GM21526 (cell line): ENCODE measurements at regions not wholly inside any gene's neighbourhood (a gene's known extent, or its start where the extent isn't known, plus 50 kb on each side); places are given as distances from the start of the nearest gene placed in this dataset.

Experiments used
- ATAC-seq: cut with Tn5 transposase; IDR thresholded peaks from one replicate; pipeline ENCODE4 v1.9.1; 2021; ENCODE audit warnings: moderate library complexity; ENCODE audit not compliant: unreplicated experiment, low FRiP score

DNA sequence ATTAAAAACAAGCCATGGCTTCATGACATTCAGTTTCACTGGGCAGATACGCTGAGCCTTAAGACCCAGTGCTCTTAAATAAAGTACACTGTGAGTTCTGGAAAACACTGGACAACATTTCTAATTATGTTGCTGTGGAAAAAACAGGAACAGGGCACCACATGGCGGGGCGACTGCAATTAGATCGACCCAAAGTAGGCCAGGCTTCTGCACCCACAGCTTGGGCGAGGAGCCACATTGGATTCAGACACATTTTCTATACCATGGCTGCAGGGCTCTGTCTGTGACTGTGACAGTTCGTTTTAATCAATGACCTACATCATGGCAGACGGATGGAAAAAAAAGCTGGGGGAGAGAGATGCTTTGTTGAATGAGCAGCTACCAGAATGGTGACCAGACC is 227.2 kb upstream of the HS6ST1 start:
- ATAC-seq = no peak

DNA sequence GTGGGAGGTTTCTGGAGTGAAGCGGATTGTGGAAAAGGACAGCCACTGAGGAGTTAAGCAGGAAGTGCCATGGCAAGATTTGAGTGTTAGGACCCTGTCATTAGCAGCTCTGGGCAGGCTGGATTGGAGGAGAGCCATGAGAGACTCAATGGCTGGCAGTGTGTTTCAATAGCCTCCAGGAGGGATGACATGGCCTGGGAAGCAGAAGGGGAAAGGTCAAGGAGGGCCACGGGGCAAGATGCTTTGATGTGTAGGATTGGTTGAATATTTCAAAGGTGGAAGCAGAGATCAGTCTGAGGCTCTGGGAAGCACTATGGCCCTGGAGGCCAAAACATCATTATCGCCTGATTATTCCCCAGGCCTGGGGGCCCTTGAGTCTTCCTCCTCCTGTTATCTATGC is 229.0 kb upstream of the HS6ST1 start:
- ATAC-seq = no peak

DNA sequence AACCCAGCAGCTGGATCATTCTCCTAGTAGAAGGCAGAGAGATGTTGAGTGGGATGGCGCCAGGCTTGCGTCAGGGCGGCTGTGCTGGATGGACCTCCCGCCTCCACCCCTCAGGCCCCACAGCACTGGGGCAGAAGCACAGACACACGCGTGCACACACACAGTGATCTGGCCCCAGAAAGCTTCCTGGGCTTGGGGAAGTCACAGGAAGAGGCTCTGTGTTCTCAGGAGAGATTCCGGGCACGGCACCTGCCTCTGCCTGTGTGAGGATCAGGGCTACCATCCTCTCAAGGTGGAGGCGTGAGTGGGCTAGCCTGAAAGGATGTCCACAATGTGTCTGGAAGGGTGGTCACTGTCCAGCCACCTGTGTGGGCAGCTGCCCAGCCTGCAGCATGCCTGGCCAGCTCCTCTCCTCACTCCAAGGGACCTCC is 229.8 kb upstream of the HS6ST1 start:
- no peak for ATAC-seq

DNA sequence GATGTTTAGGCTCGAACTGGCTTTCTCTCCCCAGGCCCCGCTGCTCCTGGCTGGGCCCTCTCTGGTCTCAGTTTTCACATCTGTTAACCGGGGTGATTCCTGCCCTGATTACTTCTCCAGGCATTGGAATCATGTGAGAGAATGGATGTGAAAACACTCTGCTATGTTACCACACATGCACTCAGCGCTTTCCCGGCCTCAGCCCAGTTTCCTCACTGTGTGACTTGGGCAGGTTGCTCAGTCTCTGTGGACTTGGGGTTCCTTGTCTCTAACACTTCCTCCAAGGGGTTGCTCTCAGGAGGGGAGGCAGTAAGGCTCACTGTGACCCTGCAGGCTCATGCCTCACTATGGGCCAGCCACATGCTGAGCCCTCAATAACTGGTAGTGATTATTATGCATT is 230.4 kb upstream of the HS6ST1 start:
- no peak for ATAC-seq

DNA sequence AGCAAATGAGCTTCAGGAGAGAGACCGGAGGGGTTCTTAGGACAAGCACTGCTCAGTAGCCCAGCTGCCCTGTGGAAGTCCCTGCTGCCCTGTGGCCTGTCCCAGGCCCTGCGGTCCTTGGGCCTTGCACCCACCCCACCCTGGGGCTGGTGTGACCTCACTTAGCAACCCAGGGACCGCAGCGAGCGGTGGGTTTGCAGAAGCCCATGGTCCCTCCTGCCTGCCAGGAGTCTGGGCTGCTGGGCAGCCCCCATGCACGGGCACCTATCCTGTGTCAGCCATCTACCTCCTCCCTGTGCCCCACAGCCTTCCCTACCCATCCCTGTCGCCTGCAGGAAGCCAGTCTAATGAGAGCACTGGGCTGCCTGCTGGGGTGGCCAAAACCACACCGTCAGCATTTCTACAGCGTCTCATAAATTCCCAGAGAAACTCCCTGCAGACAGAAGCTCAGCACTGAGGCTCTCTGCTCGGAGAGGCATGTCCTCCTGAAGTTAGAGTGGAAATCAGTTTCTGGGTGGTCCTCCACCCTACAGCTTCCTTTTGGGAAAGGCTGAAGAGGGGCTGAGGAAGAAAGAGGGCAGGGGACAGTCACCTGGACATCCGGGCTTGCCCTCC is 231.1 kb upstream of the HS6ST1 start:
- ATAC-seq = no peak

DNA sequence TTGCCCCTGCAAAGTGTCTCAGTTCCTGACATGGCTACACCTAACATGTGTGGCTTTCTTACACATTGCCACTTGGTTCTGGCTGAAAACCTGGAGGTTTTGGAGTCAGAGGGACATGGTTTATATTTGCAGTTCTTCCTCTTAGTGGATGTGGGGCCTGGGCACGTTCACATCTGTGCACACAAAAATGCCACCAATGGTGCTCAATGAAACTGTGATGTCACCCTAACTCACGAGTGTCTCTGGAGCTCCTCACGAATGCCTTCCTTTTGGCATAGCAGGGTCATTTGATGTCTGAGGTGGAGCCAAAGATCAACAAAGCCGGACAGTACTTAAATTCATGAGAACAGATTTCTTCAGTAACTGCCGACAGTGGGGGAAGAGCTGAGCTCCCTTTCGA is 231.7 kb upstream of the HS6ST1 start:
- ATAC-seq = no peak

DNA sequence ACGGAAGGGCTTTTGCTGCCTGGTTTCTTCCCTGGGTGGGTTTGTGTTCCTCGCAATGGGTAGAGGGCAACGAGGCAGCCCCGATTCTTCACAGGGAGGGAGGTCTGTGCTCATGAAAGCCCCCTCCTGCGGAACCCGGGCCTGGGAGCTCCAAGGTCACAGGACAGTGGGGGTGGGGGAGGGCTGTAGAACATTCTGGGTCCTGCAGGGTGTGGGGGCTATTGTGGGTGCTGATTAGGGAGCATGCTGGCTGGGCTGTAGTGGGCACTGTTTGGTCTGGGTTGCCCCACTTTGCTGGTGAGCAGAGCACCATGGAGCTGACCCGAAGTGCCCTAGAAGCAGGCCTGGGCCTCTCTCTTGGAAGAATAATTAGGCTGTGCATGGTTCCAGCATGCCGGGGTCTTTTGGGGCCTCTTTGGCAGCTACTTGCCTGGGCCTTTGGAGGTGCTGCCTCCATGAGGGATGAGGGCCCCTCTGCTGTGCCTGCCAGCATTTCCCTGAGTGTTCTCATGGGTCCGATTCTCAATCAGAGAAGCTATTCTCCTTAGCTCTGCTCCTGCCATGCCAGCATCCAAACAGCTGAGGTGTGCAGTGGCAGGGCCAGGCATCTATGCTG is 232.2 kb upstream of the HS6ST1 start:
- ATAC-seq = no peak

DNA sequence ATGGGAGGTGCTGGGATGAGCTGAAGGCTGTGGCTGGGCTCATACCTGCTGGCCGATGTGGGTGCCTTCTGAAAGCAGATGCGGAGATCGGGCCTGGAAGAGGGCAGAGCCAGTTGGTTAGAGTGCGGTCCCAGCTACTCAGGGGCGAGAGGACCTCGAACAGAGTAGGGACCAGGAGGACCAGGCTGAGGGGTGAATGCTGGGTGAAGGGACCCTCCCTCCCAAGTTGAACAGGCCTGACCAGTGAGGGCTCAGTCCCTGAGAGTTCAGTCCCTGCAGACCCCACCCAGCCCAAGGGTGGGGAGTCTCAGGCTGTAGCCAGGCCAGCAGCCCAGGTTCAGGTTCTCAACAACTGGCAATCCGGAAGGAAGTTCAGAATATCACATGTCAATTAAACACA is 232.8 kb upstream of the HS6ST1 start:
- ATAC-seq = no peak

DNA sequence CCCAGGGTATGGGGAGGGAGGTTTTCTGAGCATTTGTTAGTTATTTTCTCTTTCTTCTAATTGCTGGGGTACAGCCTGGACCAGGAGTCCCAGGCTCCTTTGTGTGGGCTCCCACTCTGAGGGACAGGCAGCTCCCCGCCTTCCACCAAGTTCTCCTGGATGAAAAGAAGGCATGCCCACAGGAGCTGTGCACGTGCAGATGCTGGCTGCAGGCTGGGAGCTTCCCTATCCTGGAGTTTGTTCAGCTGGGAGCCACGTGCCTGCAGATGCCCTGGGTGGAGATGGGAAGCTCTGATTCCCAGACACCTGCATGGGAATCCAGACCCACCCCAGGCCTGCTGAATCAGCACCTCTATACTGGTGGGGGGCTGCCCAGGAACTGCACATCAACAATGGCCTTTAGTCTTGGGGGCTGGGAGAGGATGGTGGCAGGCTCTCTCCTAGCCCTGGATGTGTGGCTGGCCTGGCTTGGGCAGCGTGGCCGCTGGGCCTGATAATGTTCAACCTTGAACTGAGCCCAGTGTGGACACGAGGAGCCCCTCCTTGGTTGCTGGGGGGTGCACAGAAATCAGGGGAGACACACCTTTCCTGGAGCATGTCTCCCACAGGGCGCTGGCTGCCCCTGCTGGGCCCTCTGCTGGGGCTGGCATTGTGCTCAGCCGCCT is 233.6 kb upstream of the HS6ST1 start:
- ATAC-seq = no peak

DNA sequence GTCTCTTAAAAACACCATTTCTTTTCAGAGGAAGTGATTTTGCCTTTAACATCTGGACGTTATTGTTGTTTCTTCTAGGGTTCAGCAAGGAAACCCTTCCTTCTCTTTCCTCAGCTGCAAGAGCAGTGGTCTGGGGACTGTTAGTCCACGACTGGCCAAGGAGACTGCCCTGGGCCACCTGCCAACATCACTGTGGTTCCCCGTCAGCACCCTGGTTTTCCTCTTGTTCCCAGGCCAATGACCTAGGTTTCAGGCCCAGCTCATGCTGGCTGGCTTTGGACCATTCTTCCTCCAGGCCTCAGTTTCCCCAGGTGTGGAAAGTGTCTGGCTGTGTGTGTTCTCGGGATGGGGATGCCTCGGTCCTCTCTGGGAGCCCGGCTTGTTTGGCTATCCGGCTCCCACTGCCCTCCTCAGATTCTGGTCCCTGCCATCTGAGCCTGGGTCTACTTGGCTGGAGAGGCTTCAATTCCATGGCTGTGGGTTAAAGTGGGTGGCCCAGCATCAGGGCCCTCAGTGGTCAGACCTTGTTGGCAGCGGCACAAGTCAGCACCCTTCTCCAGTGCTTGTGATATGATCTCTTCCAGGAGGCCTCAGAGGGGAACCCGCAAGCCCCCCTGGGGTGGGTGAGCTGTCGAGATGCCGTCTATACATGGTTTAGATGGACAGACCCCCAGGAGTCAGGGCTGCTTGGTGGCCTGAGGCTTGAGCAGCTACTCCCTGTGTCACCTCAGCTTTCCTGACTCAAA is 234.3 kb upstream of the HS6ST1 start:
- no peak for ATAC-seq

DNA sequence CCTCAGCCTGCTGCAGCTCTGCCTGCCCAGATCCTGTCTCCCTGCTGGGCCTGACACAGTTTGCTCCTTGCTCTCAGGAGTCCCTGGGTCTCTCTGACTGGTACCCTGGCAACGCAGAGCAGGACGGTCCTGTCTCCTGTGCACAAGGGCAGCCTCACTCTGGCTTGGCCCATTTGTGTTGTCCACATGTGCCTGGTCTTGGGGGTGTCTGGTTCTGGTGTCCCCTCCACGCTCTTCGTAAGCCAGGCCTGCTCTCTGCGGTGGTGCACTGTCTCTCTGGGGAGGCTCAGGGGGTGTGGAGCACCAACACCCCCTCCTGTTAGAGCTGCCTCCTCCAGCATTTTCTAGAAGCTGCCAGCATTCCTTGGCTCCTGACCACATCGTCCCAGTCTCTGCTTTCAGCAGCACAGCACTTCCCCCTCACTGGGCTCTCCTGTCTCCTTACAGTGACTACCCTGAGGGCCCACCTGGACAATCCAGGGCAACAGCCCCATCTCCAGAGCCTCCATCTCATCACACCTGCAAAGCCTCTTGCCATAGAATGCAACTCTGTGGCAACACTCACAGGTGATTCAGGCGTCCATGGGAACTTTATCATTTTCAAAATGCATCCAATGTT is 235.6 kb upstream of the HS6ST1 start:
- ATAC-seq = no peak

DNA sequence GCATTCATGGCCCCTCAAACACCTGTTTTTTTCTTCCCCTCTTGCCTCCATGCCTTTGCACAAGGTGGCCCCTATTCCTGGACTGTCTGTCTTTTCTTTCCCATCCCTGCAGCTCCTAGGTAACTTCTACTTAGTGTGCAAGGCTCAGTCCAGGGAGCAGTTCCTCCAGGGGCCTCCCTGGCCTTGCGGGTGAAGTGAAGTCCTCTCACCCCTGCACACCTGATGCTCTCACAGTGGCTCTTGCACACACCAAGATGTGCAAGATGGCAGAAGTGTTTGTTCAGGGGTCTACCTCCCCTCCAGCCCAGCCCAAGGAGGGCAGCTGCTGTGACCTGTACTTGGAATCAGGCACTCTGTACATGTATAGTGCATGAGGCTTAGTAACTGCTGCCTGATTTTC is 236.8 kb upstream of the HS6ST1 start:
- ATAC-seq = no peak

DNA sequence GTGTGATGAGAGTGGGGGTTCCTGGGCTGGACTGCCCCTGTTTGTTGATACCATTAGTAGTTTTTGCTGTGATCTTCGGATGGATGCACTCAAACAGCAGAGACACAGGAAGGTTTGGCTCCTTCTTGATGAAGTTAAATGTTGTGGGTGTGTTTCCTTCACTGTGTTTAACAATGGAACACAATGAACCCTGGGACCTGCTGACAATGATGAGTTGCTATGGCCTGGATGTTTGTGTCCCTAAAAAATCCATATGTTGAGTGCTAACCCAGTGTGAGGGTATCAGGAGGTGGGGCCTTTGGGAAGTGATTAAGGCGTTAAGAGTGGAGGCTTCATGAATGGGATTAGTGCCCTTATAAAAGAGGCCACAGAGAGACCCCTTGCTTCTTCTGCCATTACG is 237.4 kb upstream of the HS6ST1 start:
- ATAC-seq = no peak

DNA sequence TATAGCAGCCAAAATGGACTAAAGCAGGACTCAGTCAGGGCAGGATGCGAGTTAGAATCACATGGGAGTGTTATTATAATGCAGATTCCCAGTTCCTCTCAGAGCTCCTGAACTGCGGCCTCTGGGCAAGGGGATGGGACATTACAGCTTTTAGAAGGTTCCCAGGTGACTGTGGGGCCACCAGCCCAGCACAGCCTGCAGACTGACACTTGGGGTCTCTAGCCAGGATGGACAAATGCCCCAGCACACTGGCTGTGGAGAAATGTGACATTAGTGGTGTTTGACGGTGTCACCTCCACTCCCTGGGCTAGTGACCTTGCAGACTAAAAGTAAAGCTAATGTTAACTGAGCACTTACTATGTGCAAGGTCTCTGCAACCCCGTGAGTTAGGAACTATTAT is 238.0 kb upstream of the HS6ST1 start:
- ATAC-seq = no peak

DNA sequence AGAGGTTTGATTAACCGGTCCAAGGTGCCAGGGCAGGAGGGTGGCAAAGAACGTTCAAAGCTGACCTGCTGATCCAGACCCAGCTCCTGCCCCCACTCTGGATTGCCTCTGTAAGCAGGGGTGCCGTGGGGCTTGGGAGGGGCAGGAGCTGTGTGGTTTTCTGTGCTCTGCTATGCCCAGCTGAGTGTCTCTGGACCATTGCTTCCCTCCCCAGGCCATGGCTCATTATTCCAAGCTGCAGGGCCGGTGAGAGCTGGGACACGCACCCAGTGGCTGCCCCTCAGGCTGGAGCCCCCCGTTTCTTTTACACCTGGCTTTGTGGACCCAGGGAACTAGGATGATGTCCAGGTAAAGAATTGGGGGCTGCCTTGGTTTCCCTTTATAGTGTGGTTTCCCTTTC is 238.4 kb upstream of the HS6ST1 start:
- no peak for ATAC-seq

DNA sequence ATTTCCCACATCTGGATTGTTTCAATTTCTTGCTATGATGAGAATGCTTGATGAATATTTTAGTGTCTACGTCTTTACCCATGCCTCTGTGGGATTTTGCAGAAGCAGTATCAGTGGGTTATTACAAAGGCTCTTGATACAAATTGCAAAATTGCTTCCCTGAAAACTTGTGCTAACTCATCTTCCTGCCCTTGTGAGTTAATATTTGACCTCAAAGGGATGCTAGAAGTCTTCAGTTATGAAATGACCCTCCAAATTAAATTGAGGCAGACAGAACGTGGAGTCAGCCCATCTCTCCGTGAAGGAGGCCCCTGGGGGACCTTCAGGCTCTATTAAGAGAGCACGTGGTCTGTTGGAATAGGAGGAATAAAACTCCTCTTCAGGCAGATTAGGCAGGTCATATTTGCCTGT is 239.2 kb upstream of the HS6ST1 start:
- no peak for ATAC-seq

DNA sequence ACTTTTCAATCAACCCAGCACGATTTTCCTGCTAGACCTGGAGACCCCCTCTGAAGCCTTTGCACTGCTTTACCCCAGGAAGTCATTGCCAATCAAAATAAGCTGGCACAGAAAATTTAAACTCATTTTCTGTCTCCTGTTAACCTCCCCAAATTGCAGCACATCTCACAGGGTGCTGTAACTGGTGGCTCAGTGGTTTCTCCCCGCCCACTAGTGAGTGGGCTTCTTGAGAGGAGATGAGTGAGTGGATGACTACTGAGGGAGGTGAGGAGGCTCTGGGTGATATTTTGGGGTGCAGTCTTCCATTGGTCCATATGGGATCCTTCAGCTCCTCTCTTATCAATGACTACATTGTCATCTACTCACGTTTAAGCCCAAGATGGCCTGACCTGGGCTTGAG is 239.8 kb upstream of the HS6ST1 start:
- no peak for ATAC-seq

DNA sequence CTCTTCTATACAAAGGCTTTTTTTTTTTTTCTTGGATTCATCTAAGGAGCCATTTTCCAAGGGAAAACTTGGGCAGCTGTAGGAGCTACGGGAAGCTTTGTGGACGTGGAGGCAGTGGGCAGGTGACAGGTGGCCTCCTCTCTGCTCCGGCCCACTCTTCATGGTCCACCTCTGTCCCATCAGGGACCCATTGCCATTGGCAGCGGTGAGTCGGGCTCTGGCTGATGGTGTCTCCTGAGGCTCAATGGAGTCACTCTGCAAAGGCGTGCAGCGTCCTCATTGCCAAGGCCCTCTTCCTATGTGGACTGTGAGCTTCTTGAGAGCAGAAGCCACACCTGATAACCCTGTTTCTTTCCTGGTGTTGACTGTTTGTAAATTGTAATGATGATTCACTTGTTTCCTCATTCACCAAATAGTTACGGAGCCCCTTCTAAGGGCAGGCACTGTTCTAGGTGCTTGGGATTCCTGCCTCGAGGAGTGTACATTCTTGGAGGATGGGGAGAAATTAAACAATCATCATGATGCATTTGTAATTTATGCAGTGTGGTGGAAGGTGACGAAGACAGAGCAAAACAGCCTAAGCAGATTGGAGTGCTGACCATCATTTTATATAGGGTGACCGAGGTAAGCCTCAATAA is 240.3 kb upstream of the HS6ST1 start:
- ATAC-seq = no peak

DNA sequence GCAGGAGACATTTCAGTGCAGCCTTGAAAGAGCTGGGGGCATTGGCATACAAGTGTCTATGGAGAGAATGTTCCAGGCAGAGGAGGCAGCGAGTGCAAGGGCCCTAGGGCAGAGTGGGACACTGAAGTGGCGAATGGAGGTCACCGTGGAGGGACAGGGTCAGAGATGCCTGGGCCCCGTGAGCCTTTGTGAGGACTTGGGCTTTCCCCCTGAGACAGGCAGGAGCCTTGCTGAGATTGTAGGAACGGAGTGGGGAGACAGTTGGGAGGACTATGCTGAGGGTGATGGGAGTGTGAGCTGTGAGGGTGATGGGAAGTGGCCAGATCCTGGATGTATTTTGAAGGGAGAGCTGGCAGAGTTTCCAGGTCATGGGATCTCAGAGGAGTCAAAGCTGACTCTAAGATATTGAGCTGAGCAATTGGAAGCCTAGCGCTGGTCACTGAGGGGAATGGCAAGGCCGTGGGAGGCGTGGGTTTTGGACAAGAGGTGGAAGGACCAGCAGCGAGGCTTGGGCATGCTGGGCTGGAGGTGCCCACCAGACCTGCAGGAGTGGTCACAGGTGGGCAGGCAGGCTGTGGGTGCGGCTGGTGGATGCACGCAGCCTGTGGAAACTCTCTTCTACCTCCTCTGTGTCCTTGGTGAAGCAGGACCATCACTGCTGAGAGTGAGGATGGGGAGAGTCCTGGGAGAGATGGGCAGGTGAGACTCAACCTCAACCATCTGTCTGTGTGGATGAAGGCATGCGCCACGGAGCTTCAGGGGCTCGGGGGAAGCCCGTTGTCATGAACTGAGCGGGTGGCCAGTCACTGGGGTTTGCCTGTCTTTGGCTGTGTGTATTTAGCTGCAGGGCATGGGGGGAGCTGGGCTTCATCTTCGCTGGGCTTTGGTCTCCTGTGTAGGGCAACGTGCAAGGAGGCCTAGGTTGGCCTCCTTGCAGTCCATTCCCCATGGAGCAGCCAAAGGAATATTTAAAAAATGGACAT is 241.2 kb upstream of the HS6ST1 start:
- ATAC-seq = no peak
